ENCODE measurements at regions not wholly inside any gene's neighbourhood (a gene's known extent, or its start where the extent isn't known, plus 50 kb on each side); places are given as distances from the start of the nearest gene placed in this dataset.
"Not testable (repeated sequence)": the region's sequence is repeated elsewhere in the genome, so short reads cannot be mapped to it uniquely, and the experiment has no call there.

DNA sequence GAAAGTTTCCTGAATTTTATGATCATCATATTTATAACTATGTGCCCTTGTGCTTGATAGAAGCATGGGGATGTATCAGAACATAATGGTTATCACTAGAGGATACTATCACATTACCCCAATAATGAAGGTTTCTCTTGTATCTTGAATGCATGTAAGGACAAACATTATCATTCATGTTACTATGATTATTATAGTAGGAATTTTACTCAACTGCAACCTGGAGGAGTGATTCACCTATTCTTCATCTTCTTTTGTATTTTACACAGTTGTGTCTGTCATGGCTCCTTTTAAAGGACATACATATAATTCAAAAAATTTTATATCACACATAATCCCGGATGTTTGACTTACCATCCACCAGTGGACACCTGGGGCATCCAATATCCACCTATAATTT lies 143.8 kb upstream of the TMPRSS15 start:
- in situ Hi-C loops (cut with MboI; ENCODE audit: low sequenced_read_pairs, unreplicated experiment) = no loop called here
- no peak for DNase-seq (ENCODE audit: low spot score)
- TF ChIP-seq, protein P1, sequence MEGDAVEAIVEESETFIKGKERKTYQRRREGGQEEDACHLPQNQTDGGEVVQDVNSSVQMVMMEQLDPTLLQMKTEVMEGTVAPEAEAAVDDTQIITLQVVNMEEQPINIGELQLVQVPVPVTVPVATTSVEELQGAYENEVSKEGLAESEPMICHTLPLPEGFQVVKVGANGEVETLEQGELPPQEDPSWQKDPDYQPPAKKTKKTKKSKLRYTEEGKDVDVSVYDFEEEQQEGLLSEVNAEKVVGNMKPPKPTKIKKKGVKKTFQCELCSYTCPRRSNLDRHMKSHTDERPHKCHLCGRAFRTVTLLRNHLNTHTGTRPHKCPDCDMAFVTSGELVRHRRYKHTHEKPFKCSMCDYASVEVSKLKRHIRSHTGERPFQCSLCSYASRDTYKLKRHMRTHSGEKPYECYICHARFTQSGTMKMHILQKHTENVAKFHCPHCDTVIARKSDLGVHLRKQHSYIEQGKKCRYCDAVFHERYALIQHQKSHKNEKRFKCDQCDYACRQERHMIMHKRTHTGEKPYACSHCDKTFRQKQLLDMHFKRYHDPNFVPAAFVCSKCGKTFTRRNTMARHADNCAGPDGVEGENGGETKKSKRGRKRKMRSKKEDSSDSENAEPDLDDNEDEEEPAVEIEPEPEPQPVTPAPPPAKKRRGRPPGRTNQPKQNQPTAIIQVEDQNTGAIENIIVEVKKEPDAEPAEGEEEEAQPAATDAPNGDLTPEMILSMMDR (IDR thresholded peaks at IDR 0.05; ENCODE audit: borderline replicate concordance, control extremely low read depth, extremely low read depth, insufficient read depth, missing control alignments) = no peak

DNA sequence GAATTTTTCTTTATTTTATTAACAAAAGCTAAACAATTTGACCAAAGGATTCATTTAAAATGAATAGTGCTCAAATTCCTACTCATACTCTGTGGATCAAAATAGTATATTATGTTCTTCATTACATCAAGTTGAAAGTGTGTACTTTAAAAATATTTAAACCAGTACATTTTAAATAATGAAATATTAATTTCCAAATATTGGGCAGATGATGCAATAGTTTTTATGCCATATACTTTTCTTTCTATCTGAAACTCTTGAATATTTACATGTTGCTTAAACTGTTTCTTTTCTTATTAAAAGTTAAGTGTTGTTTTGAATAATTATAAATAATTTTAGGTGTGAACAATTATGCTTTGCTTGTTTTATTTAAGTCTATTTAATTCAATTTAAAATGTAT lies 144.7 kb upstream of the TMPRSS15 start:
- in situ Hi-C loops (cut with MboI; ENCODE audit: low sequenced_read_pairs, unreplicated experiment) = no loop called here
- no peak for DNase-seq (ENCODE audit: low spot score)
- TF ChIP-seq, protein P1 (IDR thresholded peaks at IDR 0.05; ENCODE audit: borderline replicate concordance, control extremely low read depth, extremely low read depth, insufficient read depth, missing control alignments) = no peak

DNA sequence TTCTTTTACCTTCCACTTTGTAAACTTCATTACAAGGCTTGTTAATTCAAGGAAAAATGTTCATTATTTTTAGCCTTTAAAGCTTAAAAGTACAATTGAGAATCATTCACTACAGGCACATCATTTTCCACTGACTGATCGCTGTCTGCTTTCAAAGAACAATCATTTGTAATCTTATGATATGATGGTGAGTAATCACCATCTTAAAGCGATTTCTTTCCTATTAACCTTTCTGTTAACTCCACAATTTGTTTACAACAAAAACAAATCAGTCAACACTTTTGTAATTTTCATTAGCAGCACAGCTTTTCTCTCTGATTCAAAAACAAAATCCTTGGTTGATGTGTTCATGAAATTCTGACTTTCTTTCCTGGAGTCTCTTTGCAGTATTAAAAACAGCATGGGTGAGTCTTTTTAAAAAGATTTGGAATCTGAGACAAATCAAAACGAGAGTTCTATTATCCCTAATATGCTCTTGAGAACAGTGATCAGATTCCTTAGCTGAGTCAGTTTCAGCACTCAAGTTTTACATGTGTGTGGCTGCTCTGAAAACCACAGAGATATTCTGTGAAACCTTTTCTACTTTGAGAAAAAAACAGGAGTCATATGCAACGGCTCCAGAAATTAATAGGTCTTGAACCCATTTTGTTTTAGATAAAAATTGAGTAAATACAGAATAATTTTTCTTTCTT lies 145.8 kb upstream of the TMPRSS15 start:
- TF ChIP-seq, protein P1 (IDR thresholded peaks at IDR 0.05; ENCODE audit: borderline replicate concordance, control extremely low read depth, extremely low read depth, insufficient read depth, missing control alignments) = no peak
- in situ Hi-C loops (cut with MboI; ENCODE audit: low sequenced_read_pairs, unreplicated experiment) = no loop called here
- DNase-seq (ENCODE audit: low spot score) = no peak

DNA sequence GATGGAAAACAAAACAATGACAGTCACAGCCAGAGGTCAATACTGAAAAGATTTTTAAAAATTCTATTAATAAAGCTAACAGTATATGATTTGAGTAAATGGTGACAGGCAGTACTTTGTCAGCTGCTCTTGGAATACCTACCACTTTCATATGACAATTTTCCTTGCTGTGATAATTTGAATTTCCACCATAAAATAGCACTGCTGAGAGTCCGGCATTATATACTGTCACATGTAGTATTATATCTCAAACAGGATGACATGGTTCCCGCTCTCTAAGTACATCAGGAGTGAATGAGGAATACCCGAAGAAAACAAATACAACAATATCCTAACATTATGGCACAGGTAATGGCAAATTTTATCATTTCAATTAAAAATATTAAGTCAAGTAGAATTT lies 146.8 kb upstream of the TMPRSS15 start:
- DNase-seq (ENCODE audit: low spot score) = no peak
- in situ Hi-C loops (cut with MboI; ENCODE audit: low sequenced_read_pairs, unreplicated experiment) = no loop called here
- TF ChIP-seq, protein P1 (IDR thresholded peaks at IDR 0.05; ENCODE audit: borderline replicate concordance, control extremely low read depth, extremely low read depth, insufficient read depth, missing control alignments) = no peak

DNA sequence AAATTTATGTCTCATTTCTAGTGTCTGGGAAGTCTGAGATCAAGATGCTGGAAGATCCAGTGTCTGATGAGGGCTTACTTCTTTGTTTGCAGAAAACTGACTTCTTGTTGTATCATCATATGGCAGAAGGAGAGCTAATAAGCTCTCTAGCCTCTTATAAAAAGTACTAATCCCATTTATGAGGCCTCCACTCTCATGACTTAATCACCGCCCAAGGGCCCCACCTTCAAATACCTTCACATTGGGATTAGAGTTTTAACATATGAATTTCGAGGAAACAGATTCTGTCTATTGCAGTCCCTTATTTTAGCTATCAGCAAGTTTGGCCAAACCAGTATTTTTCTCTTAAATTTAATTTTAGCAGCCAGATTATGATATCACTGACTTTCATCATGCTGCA lies 150.2 kb upstream of the TMPRSS15 start:
- DNase-seq (ENCODE audit: low spot score) = no peak
- TF ChIP-seq, protein P1 (IDR thresholded peaks at IDR 0.05; ENCODE audit: borderline replicate concordance, control extremely low read depth, extremely low read depth, insufficient read depth, missing control alignments) = no peak
- in situ Hi-C loops (cut with MboI; ENCODE audit: low sequenced_read_pairs, unreplicated experiment) = no loop called here

DNA sequence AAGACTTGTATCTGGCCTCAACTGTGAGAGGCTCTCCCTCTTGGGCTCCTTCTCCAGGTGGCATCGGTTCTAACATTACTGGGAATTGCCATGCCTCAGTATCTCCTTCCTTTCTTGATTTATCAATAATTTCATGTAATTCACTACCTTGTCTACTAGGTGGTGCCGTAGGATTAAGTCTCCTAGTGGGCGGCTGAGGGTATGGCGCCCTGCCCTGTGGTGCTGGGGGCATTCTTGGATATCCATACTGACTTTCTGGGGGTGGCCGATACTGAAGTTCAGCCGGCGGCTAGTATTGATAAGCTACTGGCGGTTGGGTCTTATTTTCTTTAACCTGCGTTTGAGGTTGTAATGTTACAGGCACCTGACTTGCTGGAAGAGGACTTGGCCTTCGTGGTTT lies 164.2 kb upstream of the TMPRSS15 start:
- in situ Hi-C loops (cut with MboI; ENCODE audit: low sequenced_read_pairs, unreplicated experiment) = not testable (repeated sequence)

DNA sequence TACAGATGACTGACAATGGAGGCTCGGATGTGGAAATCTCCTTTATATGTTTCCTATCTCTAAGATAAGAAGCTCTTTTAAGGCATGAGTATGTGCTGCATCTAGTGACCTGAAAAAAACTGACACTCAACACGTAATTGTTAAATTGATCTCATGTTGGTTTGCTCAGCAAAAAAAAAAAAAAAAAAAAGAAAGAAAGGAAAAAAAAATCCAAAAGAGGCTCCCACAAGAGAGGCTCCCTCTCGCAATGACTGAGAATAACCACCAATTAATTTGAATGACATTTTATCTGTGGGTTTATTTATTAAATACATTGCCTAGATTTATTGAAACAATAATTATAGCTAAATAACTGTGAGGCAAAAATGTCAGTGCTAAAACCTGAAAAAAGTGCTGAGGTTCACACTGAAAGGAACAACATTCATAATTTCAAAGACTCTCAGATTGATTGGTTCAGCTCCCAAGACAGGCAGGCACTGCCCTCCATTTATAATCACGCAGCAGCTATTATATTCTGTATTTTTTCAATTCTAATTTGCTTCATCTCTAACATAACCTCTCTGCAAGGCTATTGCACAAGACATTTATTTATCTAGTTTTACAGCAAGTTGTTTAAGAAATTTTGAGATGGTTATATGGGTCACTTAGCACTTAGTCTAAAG lies 184.5 kb upstream of the TMPRSS15 start:
- DNase-seq (ENCODE audit: low spot score) = no peak
- in situ Hi-C loops (cut with MboI; ENCODE audit: low sequenced_read_pairs, unreplicated experiment) = no loop called here
- TF ChIP-seq, protein P1 (IDR thresholded peaks at IDR 0.05; ENCODE audit: borderline replicate concordance, control extremely low read depth, extremely low read depth, insufficient read depth, missing control alignments) = no peak

More for the DNA sequence above, 164.2 kb upstream of the TMPRSS15 start:
- not testable (repeated sequence) for DNase-seq (ENCODE audit: low spot score)
